SKM-1 treated with dmso at 0.1 percent for 144 hours (cell line): ENCODE measurements at regions not wholly inside any gene's neighbourhood (a gene's known extent, or its start where the extent isn't known, plus 50 kb on each side); places are given as distances from the start of the nearest gene placed in this dataset.
"Not testable (repeated sequence)": the region's sequence is repeated elsewhere in the genome, so short reads cannot be mapped to it uniquely, and the experiment has no call there.

Source experiments
- DNase-seq: peaks from one replicate; lab custom pipeline; 2025; ENCODE audit not compliant: unreplicated experiment; lab: John Stamatoyannopoulos, UW

DNA sequence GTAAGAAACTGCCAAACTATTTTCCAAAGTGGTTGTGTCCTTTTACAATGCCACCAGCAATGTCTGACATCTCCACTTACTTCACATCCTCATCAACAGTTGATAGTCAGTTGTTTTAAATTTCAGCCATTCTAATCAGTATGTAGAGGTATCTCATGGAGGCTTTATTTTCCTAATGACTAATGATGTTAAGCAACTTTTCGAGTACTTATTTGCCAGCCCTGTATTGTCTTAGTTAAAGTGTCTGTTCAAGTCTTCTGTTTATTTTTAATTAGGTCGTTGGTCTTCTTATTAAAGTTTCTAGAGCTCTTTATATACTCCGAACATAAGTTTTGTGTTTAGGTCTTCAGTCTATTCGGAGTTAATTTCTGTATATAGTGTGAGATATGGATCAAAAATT lies 54.9 kb upstream of the NBPF12 start:
- not testable (repeated sequence) for DNase-seq

DNA sequence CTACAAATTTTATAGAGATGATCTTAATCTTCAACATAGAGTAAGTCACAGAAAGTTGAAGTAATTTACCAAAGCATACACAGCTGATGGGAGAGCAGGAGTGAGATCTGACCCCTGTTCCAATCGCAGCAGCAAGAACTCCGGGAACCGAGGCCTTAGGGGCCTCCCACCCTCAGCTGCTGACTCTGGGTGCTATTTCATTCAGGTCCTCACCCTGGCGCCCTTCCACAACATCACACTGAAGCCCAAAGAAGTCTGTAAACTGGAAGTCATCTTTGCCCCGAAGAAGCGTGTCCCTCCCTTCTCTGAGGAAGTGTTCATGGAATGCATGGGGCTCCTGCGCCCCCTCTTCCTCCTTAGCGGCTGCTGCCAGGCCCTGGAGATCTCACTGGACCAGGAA lies 57.0 kb upstream of the NBPF12 start:
- DNase-seq: not testable (repeated sequence)

DNA sequence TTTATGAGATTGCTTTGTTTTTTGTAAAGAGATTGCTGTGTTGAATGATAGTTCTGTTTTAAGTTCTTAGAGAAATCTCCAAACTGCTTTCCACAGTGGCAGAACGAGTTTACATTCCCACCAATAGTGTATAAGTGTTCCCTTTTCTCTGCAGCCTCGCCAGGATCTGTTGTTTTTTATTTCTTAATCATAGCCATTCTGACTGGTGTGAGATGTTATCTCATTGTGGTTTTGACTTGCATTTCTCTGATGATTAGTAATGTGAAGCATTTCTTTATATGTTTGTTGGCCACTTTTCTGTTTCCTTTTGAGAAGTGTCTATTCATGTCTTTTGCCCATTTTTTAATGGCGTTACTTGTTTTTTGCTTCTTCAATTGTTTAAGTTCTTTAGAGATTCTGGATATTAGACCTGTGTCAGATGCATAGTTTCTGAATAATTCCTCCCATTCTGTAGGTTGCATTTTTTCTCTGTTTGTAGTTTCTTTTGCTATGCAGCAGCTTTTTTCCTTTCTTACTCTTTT lies 74.3 kb upstream of the NBPF12 start:
- DNase-seq: not testable (repeated sequence)

DNA sequence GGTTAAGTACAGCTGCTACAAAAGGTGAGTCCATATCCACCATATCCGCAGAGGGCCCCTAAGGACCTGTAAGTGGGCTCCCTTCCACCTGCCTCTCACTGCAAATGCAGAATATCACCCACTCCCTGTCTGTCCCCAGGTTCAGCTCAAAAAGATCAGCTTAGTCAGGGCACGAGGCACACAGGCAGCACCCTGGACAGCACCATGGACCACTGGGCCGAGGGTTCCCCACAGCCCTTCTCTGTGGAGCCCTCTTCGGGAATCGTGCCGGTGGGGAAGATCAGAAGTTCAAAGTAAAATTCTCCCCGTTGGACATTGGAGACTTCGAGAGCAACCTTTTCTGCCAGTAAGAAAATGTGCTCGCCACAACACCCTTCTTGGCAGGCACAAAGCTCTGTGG lies 85.0 kb upstream of the NBPF12 start:
- not testable (repeated sequence) for DNase-seq

DNA sequence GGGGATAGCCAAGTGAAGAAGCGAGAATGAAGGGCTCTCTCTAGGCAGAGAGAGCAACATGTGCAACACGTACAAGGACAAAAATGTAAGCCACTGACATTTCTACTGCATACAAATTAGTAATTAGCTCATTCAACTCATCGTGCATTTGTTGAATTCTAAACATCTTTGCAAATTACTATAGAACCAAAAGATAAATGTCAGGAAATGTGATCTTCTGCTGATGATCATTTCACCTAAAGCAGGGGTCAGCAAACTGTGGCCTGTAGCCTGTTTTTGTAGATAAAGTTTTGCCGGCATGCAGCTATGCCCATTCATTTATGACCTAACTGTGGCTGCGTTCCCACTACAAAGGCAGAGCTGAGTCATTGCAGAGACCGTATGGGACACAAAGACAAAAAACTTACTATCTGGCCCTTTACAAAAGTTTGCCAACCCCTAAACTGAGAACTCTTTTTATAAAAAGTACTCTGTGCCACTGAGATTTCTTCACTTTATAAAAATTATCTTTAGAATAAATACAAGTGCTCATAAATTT lies 87.7 kb upstream of the NBPF12 start:
- not testable (repeated sequence) for DNase-seq

DNA sequence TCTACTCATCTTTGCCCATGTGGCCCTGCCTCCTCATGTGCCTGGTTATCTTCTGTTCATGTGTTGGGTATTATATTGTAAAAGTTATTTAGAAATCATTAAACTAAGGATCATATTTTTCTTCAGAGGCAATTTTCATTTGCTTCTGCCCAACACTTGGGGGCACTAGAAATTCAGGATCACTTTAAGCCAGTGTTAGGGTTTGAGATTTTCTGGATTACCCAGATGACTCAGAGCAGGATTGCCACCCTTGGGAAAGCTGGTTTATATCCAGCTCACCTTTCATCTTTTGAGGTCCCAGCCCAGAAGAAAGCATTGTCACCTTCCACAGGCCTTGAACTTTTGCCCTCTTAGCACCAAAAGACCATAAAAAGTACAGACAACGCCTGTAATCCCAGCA lies 99.4 kb upstream of the NBPF12 start:
- DNase-seq: not testable (repeated sequence)

DNA sequence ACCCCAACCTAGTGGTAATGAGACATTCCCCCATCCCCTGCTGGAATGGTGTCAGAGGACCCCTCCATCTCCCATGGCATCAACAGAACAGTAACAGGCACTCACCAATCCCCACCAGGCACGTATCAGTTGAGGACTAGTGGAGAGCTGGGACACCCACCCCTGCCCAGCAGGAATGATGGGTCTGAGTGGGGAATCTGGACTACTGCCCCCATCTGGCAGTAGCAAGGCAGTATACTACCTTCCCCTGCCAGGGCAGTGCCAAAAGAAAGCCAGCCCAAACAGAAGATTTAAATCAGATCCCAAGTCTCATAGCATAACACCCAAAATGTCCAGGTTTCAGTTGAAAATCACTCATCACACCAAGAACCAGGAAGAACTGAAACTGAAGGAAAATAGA lies 111.2 kb upstream of the NBPF12 start:
- not testable (repeated sequence) for DNase-seq

DNA sequence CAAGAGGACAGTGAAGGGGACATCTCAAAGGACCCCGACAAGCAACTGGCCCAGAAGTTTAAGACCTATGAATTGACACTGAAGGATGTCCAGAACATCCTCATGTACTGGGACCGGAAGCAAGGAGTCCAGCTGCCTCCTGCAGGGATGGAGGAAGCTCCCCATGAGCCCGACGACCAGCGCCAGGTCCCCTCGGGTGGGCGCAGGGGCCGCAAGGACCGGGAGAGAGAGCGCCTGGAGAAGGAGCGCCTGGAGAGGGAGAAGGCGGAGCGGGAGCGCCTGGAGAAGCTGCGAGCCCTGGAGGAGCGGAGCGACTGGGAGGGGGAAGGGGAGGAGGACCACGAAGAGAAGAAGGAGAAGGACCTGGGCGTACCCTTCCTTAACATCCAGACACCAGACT lies 143.9 kb upstream of the NBPF12 start:
- not testable (repeated sequence) for DNase-seq

DNA sequence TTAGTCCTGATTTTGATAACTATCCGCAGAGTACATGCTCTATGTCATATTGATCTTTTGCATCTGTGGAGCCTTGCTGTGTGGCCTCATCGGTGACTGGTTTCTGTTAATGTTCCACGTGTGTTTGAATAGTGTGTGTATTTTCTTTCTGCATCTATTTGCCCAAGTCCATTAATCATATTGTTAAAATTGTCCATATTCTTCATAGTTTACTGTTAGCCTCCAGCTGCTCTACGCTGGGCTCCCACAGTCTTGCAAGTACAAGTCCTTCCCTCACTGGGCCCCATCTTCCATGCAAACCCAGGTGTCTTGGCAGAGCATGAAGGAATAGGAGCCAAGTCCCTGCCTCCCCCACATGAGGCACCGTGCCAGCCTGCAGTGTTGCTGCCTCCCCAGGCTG lies 145.4 kb upstream of the NBPF12 start:
- not testable (repeated sequence) for DNase-seq

DNA sequence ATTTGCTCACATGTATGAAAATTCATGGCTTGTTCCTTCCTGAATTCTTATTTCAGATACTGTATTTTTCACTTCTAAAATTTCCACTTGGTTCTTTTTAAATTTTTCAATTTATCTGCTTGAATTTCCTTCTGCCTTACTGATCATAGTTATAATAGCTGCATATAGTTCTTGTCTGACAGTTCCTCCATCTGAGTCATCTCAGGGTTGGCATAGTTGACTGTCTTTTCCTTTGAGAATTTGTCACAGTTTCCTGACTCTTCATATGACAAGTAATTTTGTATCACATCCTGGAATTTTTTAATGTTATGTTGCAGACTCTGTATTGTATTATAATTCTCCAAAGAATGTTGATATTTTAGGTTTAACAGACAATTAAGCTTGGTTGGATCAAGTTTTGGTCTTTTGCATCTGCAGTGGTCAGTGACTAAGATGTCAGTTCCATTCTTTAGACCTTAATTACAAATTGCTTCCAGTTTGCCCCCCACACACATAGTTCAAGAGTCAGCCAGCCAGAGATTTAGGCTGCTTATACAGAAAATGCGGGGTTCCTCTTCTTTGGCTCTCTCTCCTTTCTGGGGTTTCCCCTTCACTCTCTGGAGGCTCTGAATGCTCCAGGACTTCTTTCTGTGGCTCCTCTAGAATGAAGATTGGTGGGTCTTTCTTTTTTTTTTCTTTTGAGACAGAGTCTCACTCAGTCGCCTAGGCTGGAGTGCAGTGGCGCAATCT lies 153.7 kb upstream of the NBPF12 start:
- not testable (repeated sequence) for DNase-seq

DNA sequence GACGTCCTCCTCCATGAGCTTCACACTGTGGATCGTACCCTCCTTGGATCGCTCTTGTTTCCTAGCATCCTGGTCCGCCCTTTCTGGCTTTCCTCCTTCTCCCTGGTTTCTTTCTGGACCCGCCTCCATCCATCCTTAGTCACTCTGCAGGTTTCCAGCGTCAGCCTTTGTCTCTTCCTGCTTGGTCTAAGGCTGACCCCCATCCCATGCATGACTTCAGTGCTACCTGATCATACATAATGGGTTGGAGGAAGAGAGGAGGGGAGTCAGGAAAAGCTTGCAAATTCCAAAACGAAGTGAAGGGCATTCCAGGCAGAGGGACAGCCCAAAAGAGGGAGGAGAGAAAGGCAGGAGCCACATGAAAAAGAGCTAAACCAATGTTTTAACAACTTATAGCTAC lies 156.9 kb upstream of the NBPF12 start:
- not testable (repeated sequence) for DNase-seq

DNA sequence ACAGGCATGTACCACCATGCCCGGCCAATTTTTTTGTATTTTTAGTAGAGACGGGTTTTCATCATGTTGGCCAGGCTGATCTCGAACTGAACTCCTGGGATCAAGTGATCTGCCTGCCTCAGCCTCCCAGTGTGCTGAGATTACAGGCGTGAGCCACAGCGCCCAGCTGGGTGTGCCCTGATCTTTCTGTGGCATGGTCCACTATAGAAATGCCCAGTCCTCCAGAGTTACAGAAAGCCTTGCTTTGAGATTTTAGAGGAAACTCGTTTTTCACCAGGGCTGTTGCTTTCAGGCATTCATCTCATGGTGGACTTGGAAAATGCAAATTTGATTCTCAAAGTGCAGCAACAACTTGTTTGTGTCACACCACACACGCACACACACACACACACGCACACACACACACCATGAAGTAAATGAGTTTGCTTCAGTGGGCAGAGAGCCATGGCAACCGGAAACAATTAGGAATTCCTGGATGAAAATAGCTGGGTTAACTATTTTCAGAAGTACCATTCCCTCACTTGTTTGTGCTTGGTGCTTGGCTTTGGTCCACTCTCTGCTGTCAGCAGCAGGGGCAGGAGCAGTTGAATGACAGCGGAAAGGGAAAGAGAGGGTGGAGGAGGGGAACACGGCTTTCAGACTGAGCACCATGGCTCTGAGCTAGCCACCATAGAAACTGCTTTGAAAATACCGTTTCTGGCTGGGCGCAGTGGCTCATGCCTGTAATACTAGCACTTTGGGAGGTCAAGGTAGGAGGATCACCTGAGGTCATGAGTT lies 160.1 kb upstream of the NBPF12 start:
- not testable (repeated sequence) for DNase-seq

DNA sequence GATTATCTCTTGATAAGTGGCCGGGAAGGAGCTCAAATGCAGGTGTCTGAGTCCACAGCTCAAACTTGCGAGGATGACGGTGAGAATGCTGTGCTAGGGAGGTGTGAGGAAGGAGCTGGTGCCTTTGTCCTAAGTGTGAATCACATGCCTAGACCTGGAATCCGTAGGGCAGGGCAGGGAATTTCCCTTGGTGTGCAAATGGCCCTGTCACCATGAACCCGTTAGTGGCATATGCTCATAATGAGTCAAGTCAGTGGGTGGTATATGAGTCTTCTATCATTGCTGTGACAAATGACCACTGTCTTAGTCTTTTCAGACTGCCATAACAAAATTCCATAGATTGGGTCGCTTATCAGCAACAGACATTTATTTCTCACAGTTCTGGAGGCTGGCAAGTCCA lies 163.1 kb upstream of the NBPF12 start:
- DNase-seq: not testable (repeated sequence)

DNA sequence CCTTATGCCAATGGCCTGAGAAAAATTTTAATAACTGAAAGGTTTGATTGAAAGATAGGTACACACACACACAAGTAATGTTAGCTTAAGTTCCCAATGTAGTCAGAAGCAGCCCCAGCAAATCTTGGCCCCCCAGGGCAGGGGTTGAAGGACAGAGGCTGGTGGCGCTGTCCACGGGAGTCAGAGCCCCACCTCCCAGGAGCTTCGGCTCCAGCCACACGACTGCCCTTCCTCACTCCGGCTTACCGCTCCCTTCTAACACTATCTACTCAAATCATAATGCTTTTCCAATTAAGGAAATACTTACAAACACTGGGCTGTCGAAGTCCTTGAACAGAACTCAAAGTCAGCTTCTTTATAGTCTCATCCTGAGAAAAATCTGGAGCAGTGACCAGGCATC lies 163.9 kb upstream of the NBPF12 start:
- DNase-seq: not testable (repeated sequence)

DNA sequence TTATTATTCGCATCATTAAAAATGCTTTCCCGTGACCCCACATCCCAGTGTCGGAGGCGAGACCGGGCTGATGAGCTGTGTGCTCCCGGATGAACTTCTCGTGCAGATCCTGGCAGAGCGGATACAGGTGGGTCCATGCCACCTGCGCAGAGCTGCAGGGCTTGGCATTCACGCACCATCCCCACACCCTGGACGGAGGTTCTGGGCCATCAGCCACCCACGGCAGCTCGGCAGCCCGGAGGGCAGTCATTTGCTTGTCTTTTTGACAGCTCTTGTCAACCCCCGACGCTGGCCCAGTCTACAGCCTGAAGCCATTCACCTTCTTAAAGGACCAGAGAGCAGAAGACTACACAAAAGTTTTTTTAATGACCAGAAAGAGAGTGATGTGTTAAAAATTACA lies 166.7 kb upstream of the NBPF12 start:
- not testable (repeated sequence) for DNase-seq

DNA sequence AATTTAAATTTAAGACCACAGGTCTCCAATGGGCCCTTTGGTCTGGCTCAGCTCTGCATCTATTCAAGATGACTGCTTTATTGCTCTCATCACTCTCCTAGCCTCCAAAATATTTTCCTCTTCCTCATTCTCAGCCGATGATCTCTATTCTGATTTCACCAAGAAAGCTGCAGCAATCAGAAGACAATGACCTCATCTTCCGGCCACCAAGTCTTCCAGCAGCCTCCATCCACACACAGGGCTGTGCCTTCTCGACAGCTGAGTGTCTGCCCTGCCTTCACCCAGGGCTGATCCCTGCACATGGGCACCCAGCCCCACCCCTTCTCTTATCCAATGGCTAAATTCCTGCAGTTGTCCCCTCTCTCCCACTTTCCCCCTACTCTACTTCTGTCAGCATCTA lies 167.1 kb upstream of the NBPF12 start:
- DNase-seq: not testable (repeated sequence)

DNA sequence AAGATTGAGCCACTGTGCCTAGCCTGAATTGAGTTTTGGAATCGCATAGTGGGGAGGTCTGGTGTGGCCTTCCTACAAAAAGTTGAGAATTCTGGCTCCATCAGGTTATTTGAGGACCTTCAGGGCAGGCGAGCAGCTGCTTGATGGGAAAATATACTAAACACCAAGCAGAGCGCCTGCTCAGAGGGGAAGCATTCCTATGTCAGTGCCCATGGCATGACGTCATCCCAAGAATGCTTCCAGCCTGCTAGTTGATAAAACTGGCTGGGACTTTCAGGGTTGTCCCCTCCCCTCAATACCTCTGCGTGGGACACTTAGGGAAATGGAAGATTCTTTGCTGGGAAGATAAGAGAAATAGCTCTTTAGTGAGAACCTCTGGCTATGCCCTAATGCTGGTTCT lies 174.9 kb upstream of the NBPF12 start:
- DNase-seq: not testable (repeated sequence)

DNA sequence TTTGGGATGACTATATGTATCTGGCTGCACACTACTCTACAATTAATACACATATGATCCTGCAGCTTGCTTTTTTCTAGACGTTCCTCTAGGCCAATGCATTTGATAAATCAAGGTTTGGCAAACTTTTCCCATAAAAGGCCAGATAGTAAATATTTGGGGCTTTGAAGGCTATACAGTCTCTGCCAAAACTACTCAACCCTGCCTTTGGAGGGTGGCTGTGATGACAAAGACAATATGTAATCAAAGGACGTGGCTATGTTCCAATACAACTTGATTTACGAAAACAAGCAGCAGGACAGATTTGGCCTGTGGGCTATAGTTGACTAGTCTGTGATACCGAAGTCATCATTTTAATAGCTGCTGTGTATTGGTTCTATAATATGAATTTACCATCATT lies 181.3 kb upstream of the NBPF12 start:
- not testable (repeated sequence) for DNase-seq

DNA sequence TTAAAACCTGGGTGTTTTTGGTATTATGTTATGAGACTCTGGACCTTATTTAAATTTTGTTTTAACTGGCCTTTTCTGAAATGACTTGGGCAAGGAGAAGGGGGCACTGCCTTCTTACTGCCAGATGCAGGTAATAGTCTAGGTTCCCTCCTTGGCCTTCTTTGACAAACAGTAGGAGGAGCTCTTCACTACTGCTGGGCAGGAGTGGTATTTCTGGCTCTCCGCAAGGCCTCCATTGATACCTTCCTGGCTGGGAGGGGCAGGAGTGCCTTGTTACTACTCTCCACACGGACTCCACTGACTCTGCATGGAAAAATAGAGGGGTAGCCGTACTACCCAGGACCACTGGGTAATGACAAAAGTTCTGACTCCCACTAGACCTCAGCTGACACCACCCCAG lies 189.4 kb upstream of the NBPF12 start:
- DNase-seq: not testable (repeated sequence)

DNA sequence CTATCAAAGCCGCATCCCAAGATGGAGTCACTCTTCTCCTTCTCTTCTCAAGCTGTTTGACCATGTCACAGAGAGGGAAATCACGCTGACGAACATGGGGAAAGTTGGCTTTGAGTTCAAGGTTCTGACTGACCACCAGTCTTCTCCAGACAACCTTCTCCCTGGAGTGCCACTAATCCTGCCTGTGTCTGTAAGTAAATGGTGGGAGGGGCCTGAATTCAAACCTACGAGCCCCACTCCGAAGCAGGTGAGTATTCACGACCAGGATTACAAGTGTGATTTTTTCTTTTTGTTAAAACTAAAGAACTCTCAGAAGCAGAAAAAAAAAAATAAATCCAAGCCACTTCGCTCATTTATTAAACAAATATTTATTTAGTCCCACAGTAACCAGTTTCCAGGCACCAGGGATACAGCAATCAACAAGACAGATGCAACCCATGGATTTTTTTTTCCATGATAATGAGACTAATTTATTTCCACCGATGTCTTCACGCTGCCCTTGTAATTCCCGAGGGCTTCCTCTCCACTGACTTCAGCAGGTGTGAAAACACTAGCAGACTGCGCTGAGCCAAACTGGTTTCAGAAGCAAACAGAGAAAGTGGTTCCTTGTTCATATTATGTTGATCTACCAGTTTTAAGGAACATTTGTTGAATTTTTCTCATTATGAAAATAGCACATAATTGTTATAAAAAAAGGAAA lies 206.0 kb upstream of the NBPF12 start:
- not testable (repeated sequence) for DNase-seq

DNA sequence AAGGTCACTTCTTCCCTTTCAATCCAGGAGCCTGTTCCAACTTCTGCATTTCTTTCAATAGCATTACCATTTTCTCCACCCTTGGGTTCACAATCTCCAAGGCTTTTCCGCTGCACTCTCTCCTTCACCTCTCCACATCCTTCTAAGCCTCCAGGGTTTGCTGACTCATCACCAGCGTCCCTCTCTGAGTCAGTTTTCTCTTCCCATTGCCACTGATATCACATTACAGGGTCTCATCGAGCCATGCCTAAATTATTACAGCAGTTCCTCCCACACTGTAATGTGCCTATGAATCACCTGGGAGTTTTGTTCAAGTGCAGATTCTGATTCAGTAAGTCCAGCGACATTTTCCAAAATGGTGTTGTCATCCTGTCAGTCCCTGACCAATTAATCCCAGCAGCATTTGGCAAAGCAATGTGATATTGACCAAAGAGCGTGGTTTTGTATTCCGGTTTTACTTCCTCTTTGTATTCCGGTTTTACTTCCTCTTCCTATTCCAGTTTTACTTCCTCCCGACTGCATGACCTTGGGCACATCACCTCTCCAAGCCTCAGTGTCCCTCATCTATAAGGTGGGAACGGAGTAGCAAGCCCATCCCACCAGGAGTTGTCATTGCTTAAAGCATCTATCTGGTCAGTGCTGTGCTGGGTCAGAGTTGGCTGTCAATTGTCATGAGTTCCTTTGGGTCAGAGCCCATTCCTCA lies 208.3 kb upstream of the NBPF12 start:
- DNase-seq: not testable (repeated sequence)
